ENCODE measurements at regions not wholly inside any gene's neighbourhood (a gene's known extent, or its start where the extent isn't known, plus 50 kb on each side); places are given as distances from the start of the nearest gene placed in this dataset.

DNA sequence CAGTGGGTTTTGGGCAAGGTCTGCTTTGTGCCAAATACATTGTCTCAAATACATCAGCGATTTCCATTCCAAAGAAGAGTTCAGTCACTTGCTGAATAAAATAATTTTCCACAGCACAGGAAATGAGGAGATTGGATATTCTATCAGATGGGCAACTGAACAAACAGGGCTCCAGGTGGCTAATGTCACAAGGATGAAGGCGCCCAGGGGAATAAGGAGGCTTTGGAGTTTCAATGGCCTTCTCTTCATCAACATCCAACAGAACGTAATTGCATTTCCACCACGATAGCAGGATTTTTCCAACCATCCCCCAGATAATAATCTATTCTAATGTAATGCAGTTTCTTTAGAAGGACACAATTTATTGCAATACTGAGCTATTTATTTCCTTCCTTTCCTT is 104.7 kb upstream of the KLHL13 start:
- DNase-seq (ENCODE audit: low spot score), result no peak
- Histone ChIP-seq H3K79me2 (ENCODE audit: insufficient read depth, low read depth, low read length) (no peaks in the 10 kb centered on the region), H3K4me3 (ENCODE audit: low read depth, low read length, poor library complexity, severe bottlenecking) (no peak overlapping the region), H3K9me3 (ENCODE audit: low read length) (no peaks in the 10 kb centered on the region), H3K4me1 (ENCODE audit: insufficient read depth, low read length, poor library complexity, severe bottlenecking) (no peaks in the 10 kb centered on the region), H3K27ac (ENCODE audit: low read depth, low read length, poor library complexity, severe bottlenecking) (no peak overlapping the region), H4K20me1 (ENCODE audit: insufficient read depth, low read length) (no peaks in the 10 kb centered on the region), H3K36me3 (ENCODE audit: insufficient read depth, low read length) (no peaks in the 10 kb centered on the region), H2AFZ (ENCODE audit: low read length) (no peak overlapping the region), H3K4me2 (ENCODE audit: low read length) (no peak overlapping the region), H3K9me2 (ENCODE audit: insufficient read depth, low read length) (no peaks in the 10 kb centered on the region)
- intact Hi-C loops (cut with micrococcal nuclease; ENCODE audit: unreplicated experiment), result loop anchor here (10.0 kb wide), 1 partner anchor 226 kb away; no protein-coding TSS in a partner anchor
- ChIA-PET POLR2A (interaction anchor here (0.6 to 1.5 kb wide), 3 partner anchors 8 to 312 kb away, joined by 4 to 5 read pairs (median 4); no protein-coding TSS in a partner anchor), CTCF (ENCODE audit: unreplicated experiment) (no interaction called here)
- no TSS peak for BruUV-seq (replicated peaks)
- TF ChIP-seq, protein P1, sequence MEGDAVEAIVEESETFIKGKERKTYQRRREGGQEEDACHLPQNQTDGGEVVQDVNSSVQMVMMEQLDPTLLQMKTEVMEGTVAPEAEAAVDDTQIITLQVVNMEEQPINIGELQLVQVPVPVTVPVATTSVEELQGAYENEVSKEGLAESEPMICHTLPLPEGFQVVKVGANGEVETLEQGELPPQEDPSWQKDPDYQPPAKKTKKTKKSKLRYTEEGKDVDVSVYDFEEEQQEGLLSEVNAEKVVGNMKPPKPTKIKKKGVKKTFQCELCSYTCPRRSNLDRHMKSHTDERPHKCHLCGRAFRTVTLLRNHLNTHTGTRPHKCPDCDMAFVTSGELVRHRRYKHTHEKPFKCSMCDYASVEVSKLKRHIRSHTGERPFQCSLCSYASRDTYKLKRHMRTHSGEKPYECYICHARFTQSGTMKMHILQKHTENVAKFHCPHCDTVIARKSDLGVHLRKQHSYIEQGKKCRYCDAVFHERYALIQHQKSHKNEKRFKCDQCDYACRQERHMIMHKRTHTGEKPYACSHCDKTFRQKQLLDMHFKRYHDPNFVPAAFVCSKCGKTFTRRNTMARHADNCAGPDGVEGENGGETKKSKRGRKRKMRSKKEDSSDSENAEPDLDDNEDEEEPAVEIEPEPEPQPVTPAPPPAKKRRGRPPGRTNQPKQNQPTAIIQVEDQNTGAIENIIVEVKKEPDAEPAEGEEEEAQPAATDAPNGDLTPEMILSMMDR (conservative IDR thresholded peaks at IDR 0.05; ENCODE audit: low read length), result no peak
- no peak for TF ChIP-seq EZH2phosphoT487 (IDR thresholded peaks at IDR 0.05; ENCODE audit: borderline replicate concordance, low read depth, low read length)

DNA sequence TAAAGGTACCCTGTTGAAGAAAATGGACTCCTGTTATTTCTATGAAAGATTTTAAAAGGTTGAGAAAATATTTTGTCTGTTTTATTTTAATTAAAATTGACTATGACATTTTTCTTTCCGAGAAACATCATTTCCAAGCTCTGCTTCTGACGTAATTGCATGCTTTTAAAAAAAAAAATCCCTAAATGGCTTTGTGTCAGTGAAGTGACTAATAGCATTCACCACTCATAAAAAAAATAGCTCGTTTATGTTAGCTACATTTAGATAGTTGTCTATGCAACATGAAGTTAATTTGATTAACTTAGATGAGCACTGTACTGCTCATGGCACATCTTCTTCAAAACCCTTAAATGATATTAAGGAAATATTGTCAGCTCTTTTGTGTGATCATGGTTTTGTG is 105.1 kb upstream of the KLHL13 start:
- Histone ChIP-seq H3K79me2 (ENCODE audit: insufficient read depth, low read depth, low read length) (no peaks in the 10 kb centered on the region), H3K9me3 (ENCODE audit: low read length) (no peaks in the 10 kb centered on the region), H4K20me1 (ENCODE audit: insufficient read depth, low read length) (no peaks in the 10 kb centered on the region), H3K27ac (ENCODE audit: low read depth, low read length, poor library complexity, severe bottlenecking) (no peak overlapping the region), H3K36me3 (ENCODE audit: insufficient read depth, low read length) (no peaks in the 10 kb centered on the region), H3K4me2 (ENCODE audit: low read length) (no peak overlapping the region), H3K9me2 (ENCODE audit: insufficient read depth, low read length) (no peaks in the 10 kb centered on the region), H3K4me3 (ENCODE audit: low read depth, low read length, poor library complexity, severe bottlenecking) (no peak overlapping the region), H3K4me1 (ENCODE audit: insufficient read depth, low read length, poor library complexity, severe bottlenecking) (no peaks in the 10 kb centered on the region), H2AFZ (ENCODE audit: low read length) (no peak overlapping the region)
- CTCF ChIA-PET (ENCODE audit: unreplicated experiment), result no interaction called here
- TF ChIP-seq EZH2phosphoT487 (IDR thresholded peaks at IDR 0.05; ENCODE audit: borderline replicate concordance, low read depth, low read length), result no peak
- TF ChIP-seq, protein P1 (conservative IDR thresholded peaks at IDR 0.05; ENCODE audit: low read length), result no peak
- POLR2A ChIA-PET, result interaction anchor here (0.6 to 1.5 kb wide), 3 partner anchors 8 to 312 kb away, joined by 4 to 5 read pairs (median 4); no protein-coding TSS in a partner anchor
- BruUV-seq (replicated peaks), result no TSS peak
- intact Hi-C loops (cut with micrococcal nuclease; ENCODE audit: unreplicated experiment), result loop anchor here (10.0 kb wide), 1 partner anchor 227 kb away; no protein-coding TSS in a partner anchor
- no peak for DNase-seq (ENCODE audit: low spot score)

DNA sequence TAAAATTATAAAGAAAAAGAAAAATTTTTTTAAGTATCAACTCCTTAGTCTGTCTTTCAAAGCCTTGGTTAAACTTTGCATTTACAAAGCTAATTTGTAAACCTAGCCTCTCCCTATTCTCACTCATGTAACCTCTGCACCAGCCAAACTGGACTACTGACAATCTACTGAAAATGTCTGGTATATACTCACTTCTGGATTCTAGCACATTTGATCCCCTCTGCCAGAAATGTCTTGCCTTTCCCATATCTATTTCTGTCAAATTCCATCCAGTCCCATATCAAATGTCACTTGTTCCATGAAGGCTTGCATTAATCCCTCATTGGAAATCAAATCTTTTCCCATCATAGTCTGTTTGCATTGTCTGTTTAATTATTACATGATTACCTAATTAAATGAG is 105.8 kb upstream of the KLHL13 start:
- no peak overlapping the region for H3K4me3 ChIP-seq (ENCODE audit: low read depth, low read length, poor library complexity, severe bottlenecking)
- H3K27ac ChIP-seq (ENCODE audit: low read depth, low read length, poor library complexity, severe bottlenecking), result no peak overlapping the region
- H3K4me1 ChIP-seq (ENCODE audit: insufficient read depth, low read length, poor library complexity, severe bottlenecking), result no peaks in the 10 kb centered on the region
- TF ChIP-seq EZH2phosphoT487 (IDR thresholded peaks at IDR 0.05; ENCODE audit: borderline replicate concordance, low read depth, low read length), result no peak
- TF ChIP-seq, protein P1 (conservative IDR thresholded peaks at IDR 0.05; ENCODE audit: low read length), result no peak
- H4K20me1 ChIP-seq (ENCODE audit: insufficient read depth, low read length), result no peaks in the 10 kb centered on the region
- no peak overlapping the region for H3K4me2 ChIP-seq (ENCODE audit: low read length)
- no peaks in the 10 kb centered on the region for H3K9me3 ChIP-seq (ENCODE audit: low read length)
- H2AFZ ChIP-seq (ENCODE audit: low read length), result no peak overlapping the region
- no TSS peak for BruUV-seq (replicated peaks)
- H3K79me2 ChIP-seq (ENCODE audit: insufficient read depth, low read depth, low read length), result no peaks in the 10 kb centered on the region
- CTCF ChIA-PET (ENCODE audit: unreplicated experiment), result no interaction called here
- no peaks in the 10 kb centered on the region for H3K36me3 ChIP-seq (ENCODE audit: insufficient read depth, low read length)
- POLR2A ChIA-PET, result interaction anchor here (1.5 kb wide), 1 partner anchor 9 kb away, joined by 4 read pairs; no protein-coding TSS in a partner anchor
- no peaks in the 10 kb centered on the region for H3K9me2 ChIP-seq (ENCODE audit: insufficient read depth, low read length)
- no peak for DNase-seq (ENCODE audit: low spot score)
- intact Hi-C loops (cut with micrococcal nuclease; ENCODE audit: unreplicated experiment), result loop anchor here (10.0 kb wide), 1 partner anchor 228 kb away; no protein-coding TSS in a partner anchor

All from OCI-LY7 (cell line).